ENCODE measurements at regions not wholly inside any gene's neighbourhood (a gene's known extent, or its start where the extent isn't known, plus 50 kb on each side); places are given as distances from the start of the nearest gene placed in this dataset.
"Not testable (repeated sequence)": the region's sequence is repeated elsewhere in the genome, so short reads cannot be mapped to it uniquely, and the experiment has no call there.

DNA sequence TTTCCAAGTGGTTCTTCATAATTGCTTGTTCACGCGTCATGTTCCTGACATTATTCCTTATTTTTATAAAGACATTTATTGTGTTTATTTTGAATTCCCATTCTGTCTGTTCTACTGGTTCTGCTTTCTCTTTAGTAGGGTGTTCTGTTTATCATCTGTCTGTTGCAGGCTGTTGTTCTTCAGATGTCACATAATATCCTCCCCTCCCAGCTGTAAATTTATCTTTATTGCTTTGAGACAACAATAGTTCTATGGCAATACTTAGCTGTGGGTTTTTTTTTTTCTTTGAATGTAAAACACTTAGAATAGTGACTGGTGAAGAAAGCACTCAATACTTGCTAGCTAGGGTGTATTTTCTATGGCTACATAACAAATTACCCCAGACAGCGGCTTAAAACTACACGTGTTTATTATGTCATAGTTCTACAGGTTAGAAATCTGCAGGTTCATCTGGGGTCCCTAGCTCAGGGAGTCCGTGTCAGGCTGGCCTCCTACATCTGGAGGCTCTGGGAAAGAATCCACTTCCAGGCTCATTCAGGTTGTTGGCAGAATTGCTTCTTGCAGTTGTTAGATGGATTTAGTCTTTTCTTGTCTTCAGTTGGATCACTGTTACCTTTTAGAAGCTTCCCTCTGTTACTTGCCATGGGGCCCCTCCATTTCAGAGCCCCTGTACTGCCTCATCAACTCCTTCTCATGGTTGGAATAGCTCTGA, 63.4 kb upstream of the ENPEP start:
- intact Hi-C loops (cut with micrococcal nuclease; ENCODE audit: unreplicated experiment): no loop called here
- H3K4me2 ChIP-seq: no peak overlapping the region
- no peaks in the 10 kb centered on the region for H3K9me3 ChIP-seq (ENCODE audit: insufficient read depth, low read depth)
- DNase-seq: no peak
- no peaks in the 10 kb centered on the region for H3K4me1 ChIP-seq (replicated peaks; ENCODE audit: insufficient read depth)
- H4K20me1 ChIP-seq (ENCODE audit: insufficient read depth): no peaks in the 10 kb centered on the region
- no peaks in the 10 kb centered on the region for H3F3A ChIP-seq (ENCODE audit: insufficient read depth, low read depth)
- no peaks in the 10 kb centered on the region for H3K79me2 ChIP-seq (ENCODE audit: low read depth)
- CTCF ChIA-PET: no interaction called here
- H3K9me2 ChIP-seq (ENCODE audit: insufficient read depth): no peaks in the 10 kb centered on the region
- H3K4me3 ChIP-seq: no peak overlapping the region
- H3K36me3 ChIP-seq (ENCODE audit: low read depth): no peaks in the 10 kb centered on the region
- no TSS peak for BruUV-seq (replicated peaks)
- TF ChIP-seq, protein P1, sequence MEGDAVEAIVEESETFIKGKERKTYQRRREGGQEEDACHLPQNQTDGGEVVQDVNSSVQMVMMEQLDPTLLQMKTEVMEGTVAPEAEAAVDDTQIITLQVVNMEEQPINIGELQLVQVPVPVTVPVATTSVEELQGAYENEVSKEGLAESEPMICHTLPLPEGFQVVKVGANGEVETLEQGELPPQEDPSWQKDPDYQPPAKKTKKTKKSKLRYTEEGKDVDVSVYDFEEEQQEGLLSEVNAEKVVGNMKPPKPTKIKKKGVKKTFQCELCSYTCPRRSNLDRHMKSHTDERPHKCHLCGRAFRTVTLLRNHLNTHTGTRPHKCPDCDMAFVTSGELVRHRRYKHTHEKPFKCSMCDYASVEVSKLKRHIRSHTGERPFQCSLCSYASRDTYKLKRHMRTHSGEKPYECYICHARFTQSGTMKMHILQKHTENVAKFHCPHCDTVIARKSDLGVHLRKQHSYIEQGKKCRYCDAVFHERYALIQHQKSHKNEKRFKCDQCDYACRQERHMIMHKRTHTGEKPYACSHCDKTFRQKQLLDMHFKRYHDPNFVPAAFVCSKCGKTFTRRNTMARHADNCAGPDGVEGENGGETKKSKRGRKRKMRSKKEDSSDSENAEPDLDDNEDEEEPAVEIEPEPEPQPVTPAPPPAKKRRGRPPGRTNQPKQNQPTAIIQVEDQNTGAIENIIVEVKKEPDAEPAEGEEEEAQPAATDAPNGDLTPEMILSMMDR (conservative IDR thresholded peaks at IDR 0.05): no peak
- no peak for TF ChIP-seq EZH2 (IDR thresholded peaks at IDR 0.05; ENCODE audit: low read depth)
- H2AFZ ChIP-seq: no peak overlapping the region
- no peaks in the 10 kb centered on the region for H3K27me3 ChIP-seq (ENCODE audit: insufficient read depth, low read depth)
- H3K27ac ChIP-seq: no peak overlapping the region
- POLR2A ChIA-PET (ENCODE audit: unreplicated experiment): no interaction called here

DNA sequence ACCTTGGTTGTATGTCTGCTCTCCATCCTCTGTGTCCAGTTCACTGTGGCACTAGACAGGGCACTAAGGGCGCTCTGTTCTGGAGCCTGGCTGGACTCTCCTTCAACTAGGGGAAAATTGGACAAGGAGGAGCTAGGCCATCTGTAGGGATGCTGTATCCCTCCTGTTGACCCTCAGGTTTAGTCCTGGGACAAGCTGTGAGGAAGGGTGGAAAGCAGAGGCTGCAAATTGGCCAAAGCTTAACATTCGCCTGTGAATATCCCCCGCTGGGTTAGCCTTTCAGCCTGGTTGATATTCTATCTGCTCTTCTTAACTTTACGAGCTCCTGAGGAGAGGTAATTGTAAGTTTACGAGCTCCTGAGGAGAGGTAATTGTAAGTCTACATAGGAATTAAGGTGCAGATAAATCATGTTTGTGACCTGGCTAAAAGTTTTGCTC, 64.4 kb upstream of the ENPEP start:
- no peak for TF ChIP-seq EZH2 (IDR thresholded peaks at IDR 0.05; ENCODE audit: low read depth)
- TF ChIP-seq, protein P1 (conservative IDR thresholded peaks at IDR 0.05): no peak
- no peaks in the 10 kb centered on the region for H3K79me2 ChIP-seq (ENCODE audit: low read depth)
- H3K9me3 ChIP-seq (ENCODE audit: insufficient read depth, low read depth): no peaks in the 10 kb centered on the region
- no peak overlapping the region for H3K27ac ChIP-seq
- intact Hi-C loops (cut with micrococcal nuclease; ENCODE audit: unreplicated experiment): no loop called here
- H3F3A ChIP-seq (ENCODE audit: insufficient read depth, low read depth): no peaks in the 10 kb centered on the region
- ChIA-PET CTCF (no interaction called here), POLR2A (ENCODE audit: unreplicated experiment) (no interaction called here)
- BruUV-seq (replicated peaks): no TSS peak
- no peak overlapping the region for H3K4me2 ChIP-seq
- no peak overlapping the region for H3K4me3 ChIP-seq
- H3K27me3 ChIP-seq (ENCODE audit: insufficient read depth, low read depth): no peaks in the 10 kb centered on the region
- no peaks in the 10 kb centered on the region for H3K4me1 ChIP-seq (replicated peaks; ENCODE audit: insufficient read depth)
- no peaks in the 10 kb centered on the region for H4K20me1 ChIP-seq (ENCODE audit: insufficient read depth)
- no peak for DNase-seq
- no peak overlapping the region for H2AFZ ChIP-seq
- no peaks in the 10 kb centered on the region for H3K36me3 ChIP-seq (ENCODE audit: low read depth)
- no peaks in the 10 kb centered on the region for H3K9me2 ChIP-seq (ENCODE audit: insufficient read depth)

DNA sequence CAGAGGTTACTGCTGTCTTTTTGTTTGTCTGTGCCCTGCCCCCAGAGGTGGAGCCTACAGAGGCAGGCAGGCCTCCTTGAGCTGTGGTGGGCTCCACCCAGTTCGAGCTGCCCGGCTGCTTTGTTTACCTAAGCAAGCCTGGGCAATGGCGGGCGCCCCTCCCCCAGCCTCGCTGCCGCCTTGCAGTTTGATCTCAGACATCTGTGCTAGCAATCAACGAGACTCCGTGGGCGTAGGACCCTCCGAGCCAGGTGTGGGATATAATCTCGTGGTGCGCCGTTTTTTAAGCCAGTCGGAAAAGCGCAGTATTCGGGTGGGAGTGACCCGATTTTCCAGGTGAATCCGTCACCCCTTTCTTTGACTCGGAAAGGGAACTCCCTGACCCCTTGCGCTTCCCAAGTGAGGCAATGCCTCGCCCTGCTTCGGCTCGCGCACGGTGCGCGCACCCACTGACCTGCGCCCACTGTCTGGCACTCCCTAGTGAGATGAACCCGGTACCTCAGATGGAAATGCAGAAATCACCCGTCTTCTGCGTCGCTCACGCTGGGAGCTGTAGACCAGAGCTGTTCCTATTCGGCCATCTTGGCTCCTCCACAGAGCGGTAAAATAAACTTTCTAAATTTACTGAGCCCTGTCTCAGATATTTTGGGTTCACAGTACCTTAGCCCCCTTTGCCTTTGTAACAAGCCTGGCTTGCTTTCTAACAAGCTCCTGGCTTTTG, 64.9 kb upstream of the ENPEP start:
- intact Hi-C loops (cut with micrococcal nuclease; ENCODE audit: unreplicated experiment); BruUV-seq (replicated peaks); H3K9me2 ChIP-seq (ENCODE audit: insufficient read depth); H4K20me1 ChIP-seq (ENCODE audit: insufficient read depth); H3K27me3 ChIP-seq (ENCODE audit: insufficient read depth, low read depth); CTCF ChIA-PET; H3K9me3 ChIP-seq (ENCODE audit: insufficient read depth, low read depth); H3K4me3 ChIP-seq; H3K79me2 ChIP-seq (ENCODE audit: low read depth); DNase-seq; H3K36me3 ChIP-seq (ENCODE audit: low read depth); H3K4me2 ChIP-seq; H3K27ac ChIP-seq; H3F3A ChIP-seq (ENCODE audit: insufficient read depth, low read depth); H3K4me1 ChIP-seq (replicated peaks; ENCODE audit: insufficient read depth); H2AFZ ChIP-seq; POLR2A ChIA-PET (ENCODE audit: unreplicated experiment): not testable (repeated sequence)
